ENCODE measurements at regions not wholly inside any gene's neighbourhood (a gene's known extent, or its start where the extent isn't known, plus 50 kb on each side); places are given as distances from the start of the nearest gene placed in this dataset.

GRCh38 chr3:28912120-28912885 is 368.6 kb upstream of the RBMS3 start:
- DNase-seq: no peak

- DNase-seq: no peak
These were observed 364.9 kb upstream of the RBMS3 start for GRCh38 chr3:28915741-28916500.

GRCh38 chr3:28916713-28917499 is 364.0 kb upstream of the RBMS3 start:
- DNase-seq: peak; percentile 2

GRCh38 chr3:28917895-28918475 is 362.9 kb upstream of the RBMS3 start:
- DNase-seq: no peak

GRCh38 chr3:28922376-28922775 is 358.5 kb upstream of the RBMS3 start:
- no peak for DNase-seq

- DNase-seq: no peak
These were observed 356.9 kb upstream of the RBMS3 start for GRCh38 chr3:28923994-28924393.

- no peak for DNase-seq
These were observed 356.0 kb upstream of the RBMS3 start for GRCh38 chr3:28924744-28925360.

- no peak for DNase-seq
These were observed 347.5 kb upstream of the RBMS3 start for GRCh38 chr3:28933337-28933736.

GRCh38 chr3:28934126-28934813 is 346.6 kb upstream of the RBMS3 start:
- no peak for DNase-seq

GRCh38 chr3:28935146-28935545 is 345.7 kb upstream of the RBMS3 start:
- no peak for DNase-seq

GRCh38 chr3:28936154-28936553 is 344.7 kb upstream of the RBMS3 start:
- DNase-seq: no peak

- no peak for DNase-seq
These were observed 340.3 kb upstream of the RBMS3 start for GRCh38 chr3:28940530-28940929.

GRCh38 chr3:28940994-28941393 is 339.9 kb upstream of the RBMS3 start:
- DNase-seq: no peak

- no peak for DNase-seq
These were observed 333.8 kb upstream of the RBMS3 start for GRCh38 chr3:28947061-28947460.

GRCh38 chr3:28947751-28948150 is 333.1 kb upstream of the RBMS3 start:
- no peak for DNase-seq

- no peak for DNase-seq
These were observed 332.2 kb upstream of the RBMS3 start for GRCh38 chr3:28948685-28949084.

GRCh38 chr3:28949580-28949979 is 331.3 kb upstream of the RBMS3 start:
- DNase-seq: no peak

GRCh38 chr3:28950614-28951013 is 330.3 kb upstream of the RBMS3 start:
- no peak for DNase-seq

GRCh38 chr3:28951772-28952556 is 328.9 kb upstream of the RBMS3 start:
- DNase-seq: no peak

GRCh38 chr3:28958656-28959055 is 322.2 kb upstream of the RBMS3 start:
- DNase-seq: no peak

GRCh38 chr3:28971156-28971555 is 309.7 kb upstream of the RBMS3 start:
- DNase-seq: no peak
